GM18519 (cell line): ENCODE measurements at regions not wholly inside any gene's neighbourhood (a gene's known extent, or its start where the extent isn't known, plus 50 kb on each side); places are given as distances from the start of the nearest gene placed in this dataset.

Source experiments
- ATAC-seq: cut with Tn5 transposase; IDR thresholded peaks from one replicate; pipeline ENCODE4 v1.9.1; 2021; ENCODE audit warnings: mild to moderate bottlenecking, moderate library complexity; ENCODE audit not compliant: unreplicated experiment, low FRiP score

GRCh38 chr2:204219196-204219595, 282.6 kb downstream of the ICOS start:
- no peak for ATAC-seq

- no peak for ATAC-seq
These were observed 284.3 kb downstream of the ICOS start for GRCh38 chr2:204220896-204221295.

- no peak for ATAC-seq
These were observed 286.5 kb downstream of the ICOS start for GRCh38 chr2:204223046-204223445.

GRCh38 chr2:204223544-204223943, 287.0 kb downstream of the ICOS start:
- ATAC-seq: no peak

- ATAC-seq: no peak
These were observed 289.1 kb downstream of the ICOS start for GRCh38 chr2:204225671-204226073.

GRCh38 chr2:204226305-204226880, 289.8 kb downstream of the ICOS start:
- no peak for ATAC-seq

GRCh38 chr2:204228169-204228886, 291.8 kb downstream of the ICOS start:
- no peak for ATAC-seq

- no peak for ATAC-seq
These were observed 297.7 kb downstream of the ICOS start for GRCh38 chr2:204234248-204234647.

GRCh38 chr2:204234879-204235278, 298.3 kb downstream of the ICOS start:
- no peak for ATAC-seq

- no peak for ATAC-seq
These were observed 300.9 kb downstream of the ICOS start for GRCh38 chr2:204237416-204237815.

GRCh38 chr2:204239411-204240165, 303.0 kb downstream of the ICOS start:
- no peak for ATAC-seq

GRCh38 chr2:204240961-204241360, 304.3 kb upstream of the PARD3B start:
- no peak for ATAC-seq

GRCh38 chr2:204249437-204249836, 295.8 kb upstream of the PARD3B start:
- no peak for ATAC-seq

GRCh38 chr2:204250692-204251091, 294.6 kb upstream of the PARD3B start:
- ATAC-seq: no peak

- ATAC-seq: no peak
These were observed 293.9 kb upstream of the PARD3B start for GRCh38 chr2:204251158-204251997.

- ATAC-seq: no peak
These were observed 293.3 kb upstream of the PARD3B start for GRCh38 chr2:204251998-204252376.

GRCh38 chr2:204255071-204255470, 290.2 kb upstream of the PARD3B start:
- ATAC-seq: no peak

- ATAC-seq: no peak
These were observed 289.7 kb upstream of the PARD3B start for GRCh38 chr2:204255526-204255925.

GRCh38 chr2:204257781-204258180, 287.5 kb upstream of the PARD3B start:
- ATAC-seq: no peak

GRCh38 chr2:204258890-204259289, 286.4 kb upstream of the PARD3B start:
- no peak for ATAC-seq
